Suprapubic skin (tissue), 3 donors: ENCODE measurements at regions not wholly inside any gene's neighbourhood (a gene's known extent, or its start where the extent isn't known, plus 50 kb on each side); places are given as distances from the start of the nearest gene placed in this dataset.

ENCODE experiments used
- EP300 ChIP-seq: sonication (generic); formaldehyde crosslinking; IDR thresholded peaks from one replicate; pipeline ENCODE4 v1.6.1; 2017; ENCODE audit warnings: antibody characterized with exemption
- POLR2A ChIP-seq, 2 donors: fragments of 450-650 bp; IDR thresholded peaks; one replicate each; pipeline ENCODE4 v1.6.1; 2017; ENCODE audit warnings: antibody characterized with exemption in 2 of 2, mild to moderate bottlenecking in 2 of 2, moderate library complexity in 2 of 2
- TF ChIP-seq, protein P1 (sequence below), 2 donors: fragments of 200-600 bp in 1 of 2; fragments of 450-650 bp in 1 of 2; sonication (generic) in 1 of 2; IDR thresholded peaks; one replicate each; pipeline ENCODE4 v1.5.1; 2016 to 2019; ENCODE audit warnings: antibody characterized with exemption in 2 of 2, mild to moderate bottlenecking in 1 of 2, moderate library complexity in 1 of 2

DNA sequence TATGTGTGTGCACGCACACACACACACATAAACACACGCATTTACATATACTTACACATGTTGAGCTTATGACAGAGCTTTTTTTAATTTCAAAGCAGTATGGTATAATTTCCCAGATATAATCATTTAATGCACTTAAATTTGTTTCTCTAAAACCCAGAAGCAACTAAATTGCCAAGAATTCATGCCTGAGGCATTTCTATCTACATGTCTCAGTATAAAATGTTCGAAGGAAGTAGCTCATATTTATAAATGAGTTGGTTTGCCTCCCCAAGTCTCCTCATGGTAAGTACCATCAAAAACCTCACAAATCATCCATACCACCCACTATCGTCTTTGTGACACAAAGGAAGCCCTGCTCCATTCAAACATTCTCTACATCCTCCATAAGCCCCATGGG lies 130.6 kb downstream of the RPL22L1 start:
- TF ChIP-seq, protein P1, sequence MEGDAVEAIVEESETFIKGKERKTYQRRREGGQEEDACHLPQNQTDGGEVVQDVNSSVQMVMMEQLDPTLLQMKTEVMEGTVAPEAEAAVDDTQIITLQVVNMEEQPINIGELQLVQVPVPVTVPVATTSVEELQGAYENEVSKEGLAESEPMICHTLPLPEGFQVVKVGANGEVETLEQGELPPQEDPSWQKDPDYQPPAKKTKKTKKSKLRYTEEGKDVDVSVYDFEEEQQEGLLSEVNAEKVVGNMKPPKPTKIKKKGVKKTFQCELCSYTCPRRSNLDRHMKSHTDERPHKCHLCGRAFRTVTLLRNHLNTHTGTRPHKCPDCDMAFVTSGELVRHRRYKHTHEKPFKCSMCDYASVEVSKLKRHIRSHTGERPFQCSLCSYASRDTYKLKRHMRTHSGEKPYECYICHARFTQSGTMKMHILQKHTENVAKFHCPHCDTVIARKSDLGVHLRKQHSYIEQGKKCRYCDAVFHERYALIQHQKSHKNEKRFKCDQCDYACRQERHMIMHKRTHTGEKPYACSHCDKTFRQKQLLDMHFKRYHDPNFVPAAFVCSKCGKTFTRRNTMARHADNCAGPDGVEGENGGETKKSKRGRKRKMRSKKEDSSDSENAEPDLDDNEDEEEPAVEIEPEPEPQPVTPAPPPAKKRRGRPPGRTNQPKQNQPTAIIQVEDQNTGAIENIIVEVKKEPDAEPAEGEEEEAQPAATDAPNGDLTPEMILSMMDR (IDR thresholded peaks at IDR 0.05) = no peak
- TF ChIP-seq EP300 (no peak), POLR2A (IDR thresholded peaks at IDR 0.05) (no peak)
